Fibroblast of lung (primary cell): ENCODE measurements at regions not wholly inside any gene's neighbourhood (a gene's known extent, or its start where the extent isn't known, plus 50 kb on each side); places are given as distances from the start of the nearest gene placed in this dataset.

Experiments
- EZH2 ChIP-seq: IDR thresholded peaks from 2 replicates; pipeline ENCODE4 v1.5.1; 2012; ENCODE audit warnings: low read length, control low read depth, mild to moderate bottlenecking; ENCODE audit errors: missing control alignments
- TF ChIP-seq, protein P1 (sequence below), 2 donors: IDR thresholded peaks in 1 of 2; conservative IDR thresholded peaks in 1 of 2; 1 replicate in 1 of 2; 2 replicates in 1 of 2; pipeline ENCODE4 v1.5.1; 2011 to 2012; ENCODE audit warnings: low read length in 2 of 2, control low read depth in 1 of 2, inconsistent platforms in 1 of 2, low read depth in 1 of 2, mild to moderate bottlenecking in 1 of 2

DNA sequence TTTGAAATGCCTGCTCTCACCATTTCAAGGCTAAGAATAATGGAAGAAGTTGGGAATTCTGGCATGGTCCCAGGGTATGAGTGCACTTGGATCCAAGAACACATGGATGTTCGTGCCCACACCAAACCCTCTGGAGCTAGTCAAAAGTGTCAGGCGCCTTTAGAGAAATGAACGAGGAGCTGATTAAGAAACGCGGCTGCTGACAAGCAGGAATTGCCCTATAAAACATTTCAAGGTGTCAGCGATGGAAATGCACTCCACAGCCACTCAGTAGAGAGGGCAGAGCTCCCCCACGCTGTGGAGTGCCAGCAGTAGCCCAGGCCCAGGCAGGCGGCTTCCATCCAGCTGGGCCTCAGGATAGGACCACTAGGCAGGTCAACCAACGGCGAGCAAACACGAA, 213.7 kb downstream of the TTC32 start:
- TF ChIP-seq, protein P1, sequence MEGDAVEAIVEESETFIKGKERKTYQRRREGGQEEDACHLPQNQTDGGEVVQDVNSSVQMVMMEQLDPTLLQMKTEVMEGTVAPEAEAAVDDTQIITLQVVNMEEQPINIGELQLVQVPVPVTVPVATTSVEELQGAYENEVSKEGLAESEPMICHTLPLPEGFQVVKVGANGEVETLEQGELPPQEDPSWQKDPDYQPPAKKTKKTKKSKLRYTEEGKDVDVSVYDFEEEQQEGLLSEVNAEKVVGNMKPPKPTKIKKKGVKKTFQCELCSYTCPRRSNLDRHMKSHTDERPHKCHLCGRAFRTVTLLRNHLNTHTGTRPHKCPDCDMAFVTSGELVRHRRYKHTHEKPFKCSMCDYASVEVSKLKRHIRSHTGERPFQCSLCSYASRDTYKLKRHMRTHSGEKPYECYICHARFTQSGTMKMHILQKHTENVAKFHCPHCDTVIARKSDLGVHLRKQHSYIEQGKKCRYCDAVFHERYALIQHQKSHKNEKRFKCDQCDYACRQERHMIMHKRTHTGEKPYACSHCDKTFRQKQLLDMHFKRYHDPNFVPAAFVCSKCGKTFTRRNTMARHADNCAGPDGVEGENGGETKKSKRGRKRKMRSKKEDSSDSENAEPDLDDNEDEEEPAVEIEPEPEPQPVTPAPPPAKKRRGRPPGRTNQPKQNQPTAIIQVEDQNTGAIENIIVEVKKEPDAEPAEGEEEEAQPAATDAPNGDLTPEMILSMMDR (conservative IDR thresholded peaks at IDR 0.05 in 1 of 2, IDR thresholded peaks at IDR 0.05 in 1 of 2; ENCODE audit: low read depth in 1 of 2, low read length in 2 of 2): no peak
- TF ChIP-seq EZH2: no peak
